22Rv1 (cell line): ENCODE measurements at regions not wholly inside any gene's neighbourhood (a gene's known extent, or its start where the extent isn't known, plus 50 kb on each side); places are given as distances from the start of the nearest gene placed in this dataset.

Experiments
- CTCF ChIP-seq: fragments of 450-650 bp; IDR thresholded peaks from 2 replicates; pipeline ENCODE4 v1.5.1; 2017; ENCODE audit warnings: mild to moderate bottlenecking
- ZFX ChIP-seq: fragments of 450-650 bp; IDR thresholded peaks from 2 replicates; pipeline ENCODE4 v1.6.1; 2017; ENCODE audit warnings: antibody characterized with exemption, borderline replicate concordance

- TF ChIP-seq CTCF (peak; percentile 78), ZFX (no peak)
Observed at GRCh38 chr6:71533939-71534379, 245.3 kb downstream of the OGFRL1 start.
